Retinal pigment epithelial cell (primary cell): ENCODE measurements at regions not wholly inside any gene's neighbourhood (a gene's known extent, or its start where the extent isn't known, plus 50 kb on each side); places are given as distances from the start of the nearest gene placed in this dataset.

Experiments
- DNase-seq: peaks from one replicate; pipeline ENCODE4 v3.0.0-alpha.2; 2010; ENCODE audit warnings: low read depth
- H3K4me3 ChIP-seq: 2 replicates; pipeline ENCODE4 v1.5.1; 2011; ENCODE audit warnings: mild to moderate bottlenecking, low read length, control low read depth, moderate library complexity
- TF ChIP-seq, protein P1 (sequence below): conservative IDR thresholded peaks from 2 replicates; pipeline ENCODE4 v1.5.1; 2011; ENCODE audit warnings: low read depth, low read length, control low read depth, inconsistent platforms

DNA sequence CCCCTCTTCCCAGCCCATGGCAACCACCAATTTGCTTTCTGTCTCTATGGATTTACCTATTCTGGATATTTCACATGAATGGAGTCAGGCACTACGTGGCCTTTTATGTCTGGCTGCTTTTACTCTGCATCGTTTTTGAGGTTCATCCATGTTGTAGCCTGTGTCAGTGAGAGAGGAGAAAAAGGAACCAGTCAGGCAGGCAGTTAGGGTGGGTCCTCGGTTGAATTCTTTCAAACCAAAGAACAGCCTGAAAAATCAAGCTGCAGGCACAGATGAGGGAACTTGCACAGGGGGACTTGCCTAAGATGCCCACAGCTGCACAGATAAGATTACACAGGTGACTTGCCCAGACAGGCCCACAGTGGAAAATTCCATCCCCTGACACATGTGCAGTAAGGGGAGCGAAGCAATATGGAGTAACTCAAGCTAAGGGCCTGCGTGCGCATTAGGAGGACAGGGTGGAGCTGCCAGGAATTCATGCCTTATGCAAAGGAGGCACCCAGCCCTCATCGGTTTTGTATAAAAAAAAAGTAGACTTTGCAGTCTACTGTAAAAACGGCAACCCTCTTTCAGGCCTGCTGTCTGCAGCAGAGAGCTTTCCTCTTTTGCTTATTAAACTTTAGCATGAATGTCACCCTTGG lies 152.4 kb upstream of the RFLNA start:
- TF ChIP-seq, protein P1, sequence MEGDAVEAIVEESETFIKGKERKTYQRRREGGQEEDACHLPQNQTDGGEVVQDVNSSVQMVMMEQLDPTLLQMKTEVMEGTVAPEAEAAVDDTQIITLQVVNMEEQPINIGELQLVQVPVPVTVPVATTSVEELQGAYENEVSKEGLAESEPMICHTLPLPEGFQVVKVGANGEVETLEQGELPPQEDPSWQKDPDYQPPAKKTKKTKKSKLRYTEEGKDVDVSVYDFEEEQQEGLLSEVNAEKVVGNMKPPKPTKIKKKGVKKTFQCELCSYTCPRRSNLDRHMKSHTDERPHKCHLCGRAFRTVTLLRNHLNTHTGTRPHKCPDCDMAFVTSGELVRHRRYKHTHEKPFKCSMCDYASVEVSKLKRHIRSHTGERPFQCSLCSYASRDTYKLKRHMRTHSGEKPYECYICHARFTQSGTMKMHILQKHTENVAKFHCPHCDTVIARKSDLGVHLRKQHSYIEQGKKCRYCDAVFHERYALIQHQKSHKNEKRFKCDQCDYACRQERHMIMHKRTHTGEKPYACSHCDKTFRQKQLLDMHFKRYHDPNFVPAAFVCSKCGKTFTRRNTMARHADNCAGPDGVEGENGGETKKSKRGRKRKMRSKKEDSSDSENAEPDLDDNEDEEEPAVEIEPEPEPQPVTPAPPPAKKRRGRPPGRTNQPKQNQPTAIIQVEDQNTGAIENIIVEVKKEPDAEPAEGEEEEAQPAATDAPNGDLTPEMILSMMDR, result no peak
- no peak overlapping the region for H3K4me3 ChIP-seq
- DNase-seq, result no peak

DNA sequence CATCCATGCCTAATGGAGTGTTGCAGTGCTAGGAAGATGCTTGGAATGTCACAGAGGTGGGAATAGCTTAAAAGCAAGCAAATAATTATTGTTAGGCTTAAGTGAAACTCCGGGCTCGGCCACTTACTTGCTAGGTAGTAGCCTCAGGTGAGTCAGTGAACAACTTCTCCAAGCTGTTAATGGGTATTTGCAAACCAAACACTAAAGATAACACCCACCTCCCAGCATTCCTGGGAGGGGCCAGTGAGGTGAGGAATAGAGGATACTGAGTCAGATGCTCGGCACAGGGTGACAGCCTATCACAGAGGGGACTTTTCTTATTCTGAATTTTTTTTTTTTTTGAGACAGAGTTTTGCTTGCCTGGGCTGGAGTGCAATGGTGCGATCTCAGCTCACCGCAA lies 151.2 kb upstream of the RFLNA start:
- TF ChIP-seq, protein P1, result no peak
- H3K4me3 ChIP-seq, result no peak overlapping the region
- DNase-seq, result no peak

DNA sequence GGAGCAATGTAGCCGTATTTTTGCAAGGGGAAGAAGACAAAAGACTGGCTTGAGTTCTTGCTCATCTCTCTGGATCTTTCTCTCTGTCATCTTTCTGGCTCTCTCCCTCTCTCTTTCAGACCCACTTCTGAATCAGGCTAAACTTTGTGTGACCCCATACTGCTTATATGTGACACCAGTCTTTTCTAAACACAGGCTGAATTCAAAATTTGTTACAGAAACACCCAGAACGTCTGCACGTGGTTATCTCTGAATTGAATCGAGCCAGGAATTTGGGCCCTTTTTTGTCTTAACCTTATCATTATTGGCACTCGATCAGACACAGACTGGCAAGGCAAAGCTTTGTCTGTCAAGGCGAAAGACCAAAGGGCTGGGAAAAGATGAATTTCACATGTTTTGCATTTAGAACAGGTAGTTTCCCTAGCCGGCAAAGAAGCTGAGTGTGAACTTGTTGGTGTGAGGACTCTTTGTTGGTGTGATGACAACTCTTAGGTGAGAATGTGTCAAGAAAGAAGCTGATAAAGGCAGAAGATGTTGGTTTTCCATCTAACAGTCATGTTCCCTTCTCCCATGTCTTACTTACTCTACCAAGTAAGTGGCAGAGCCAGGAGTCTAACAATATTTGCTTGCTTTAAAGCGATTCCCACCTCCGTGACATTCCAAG lies 150.2 kb upstream of the RFLNA start:
- H3K4me3 ChIP-seq, result no peak overlapping the region
- TF ChIP-seq, protein P1, result no peak
- DNase-seq, result no peak

DNA sequence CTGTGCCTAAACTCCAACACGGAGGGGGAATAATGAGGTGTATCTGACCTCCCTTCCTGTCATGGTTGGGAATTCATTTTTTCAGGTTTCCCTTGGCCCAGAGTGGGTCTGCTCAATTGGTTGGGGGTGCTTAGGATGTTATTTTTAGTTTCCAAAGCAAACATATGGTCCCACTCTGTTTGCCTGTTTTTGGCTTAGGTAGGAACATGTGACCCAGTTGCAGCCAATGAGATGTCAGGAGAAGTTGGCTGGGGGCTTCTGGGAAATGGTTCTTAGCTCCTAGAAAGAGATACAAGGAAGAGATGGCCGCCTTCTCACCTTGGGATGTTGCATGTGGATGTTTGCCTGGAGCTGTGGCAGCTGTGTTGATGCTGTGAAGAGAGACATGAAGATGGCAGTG lies 147.9 kb upstream of the RFLNA start:
- DNase-seq, result no peak
- no peak overlapping the region for H3K4me3 ChIP-seq
- TF ChIP-seq, protein P1, result no peak

DNA sequence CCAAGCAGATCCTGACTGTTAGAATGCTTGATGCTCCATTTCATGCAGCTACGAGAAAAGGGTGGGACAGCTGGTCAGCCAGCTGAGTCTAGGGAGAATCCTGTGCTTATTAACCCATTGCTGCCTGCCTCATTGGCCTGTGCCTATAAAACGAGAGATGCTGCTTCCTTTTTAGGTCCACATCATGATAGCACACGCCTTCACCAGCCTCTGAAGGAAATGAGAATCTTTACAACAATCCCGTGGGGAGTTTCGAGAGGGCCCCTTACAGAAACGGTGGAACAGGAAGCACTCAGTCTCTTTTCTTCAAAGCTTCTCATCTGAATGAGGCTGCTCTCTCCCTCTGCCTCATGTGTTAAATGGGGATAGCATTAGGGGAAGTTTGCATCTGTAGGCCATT lies 147.3 kb upstream of the RFLNA start:
- no peak for DNase-seq
- TF ChIP-seq, protein P1, result no peak
- H3K4me3 ChIP-seq, result no peak overlapping the region

DNA sequence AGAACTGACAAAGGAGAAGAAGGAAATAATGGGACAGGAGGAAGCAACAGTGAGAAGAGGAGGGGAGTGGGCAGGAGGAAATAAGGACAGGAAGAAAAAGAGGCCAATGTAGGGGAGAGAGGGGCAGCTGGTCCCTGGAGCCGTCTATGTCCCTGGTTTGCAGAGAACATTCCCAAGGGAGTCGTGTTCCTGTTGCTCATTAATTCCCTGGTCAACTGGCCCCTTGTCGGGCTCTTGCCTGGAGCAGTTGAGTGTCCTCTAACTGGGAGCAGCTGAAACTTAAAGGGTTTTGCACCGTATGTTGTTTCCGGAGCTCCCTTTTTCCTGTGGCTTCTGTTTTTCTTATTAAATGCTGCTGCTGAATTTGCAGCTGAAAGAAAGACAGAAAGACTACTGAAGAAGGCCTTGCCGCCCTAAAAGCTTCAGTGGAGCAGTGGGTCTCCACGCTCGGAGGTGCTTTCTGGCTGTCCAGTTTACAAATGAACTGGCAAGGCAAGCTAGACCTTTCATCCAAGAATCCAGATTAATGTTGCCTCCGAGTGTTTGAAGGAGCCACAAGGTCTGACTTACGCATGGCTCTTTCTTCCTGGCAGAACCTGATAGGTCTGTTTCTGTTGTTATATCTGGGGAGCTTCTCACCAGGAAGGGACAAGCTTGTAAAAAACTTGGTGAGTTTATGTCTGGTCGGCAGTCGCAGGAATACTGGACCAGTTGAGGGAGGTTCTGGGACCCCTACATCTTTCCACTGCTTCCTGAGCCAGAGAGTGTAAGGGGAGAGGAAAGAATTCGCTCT lies 146.2 kb upstream of the RFLNA start:
- no peak overlapping the region for H3K4me3 ChIP-seq
- DNase-seq, result no peak
- TF ChIP-seq, protein P1, result no peak

DNA sequence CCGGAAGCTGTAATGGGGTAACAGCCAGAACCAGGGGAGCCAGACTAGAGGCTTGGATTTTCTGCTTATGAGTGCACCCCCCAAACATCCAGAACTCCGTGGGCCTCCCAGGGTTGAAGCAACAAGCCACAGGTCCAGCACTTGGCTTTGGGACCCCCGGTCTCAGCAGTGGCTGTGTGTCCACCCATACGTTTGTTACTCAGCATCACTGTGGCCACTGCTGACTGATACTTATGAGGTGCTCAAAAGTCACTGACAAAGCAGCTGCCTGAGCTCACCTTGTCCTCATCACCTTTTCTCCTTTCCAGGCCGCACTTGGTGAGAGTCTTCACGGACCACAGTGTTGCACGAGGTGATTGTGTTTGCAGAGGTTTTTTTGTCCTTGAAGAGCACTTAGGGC lies 145.6 kb upstream of the RFLNA start:
- TF ChIP-seq, protein P1, result no peak
- DNase-seq, result no peak
- H3K4me3 ChIP-seq, result no peak overlapping the region
